B cell (primary cell): ENCODE measurements at regions not wholly inside any gene's neighbourhood (a gene's known extent, or its start where the extent isn't known, plus 50 kb on each side); places are given as distances from the start of the nearest gene placed in this dataset.

Experiments
- ATAC-seq: fragments of 200-7000 bp; cut with Tn5 transposase; one replicate; pipeline ENCODE4 v1.10.0; 2021; ENCODE audit warnings: low read depth, mild to moderate bottlenecking, moderate number of reproducible peaks, moderate library complexity
- CTCF ChIA-PET: fragments of 350-600 bp; sonication (Branson Sonifier 250); formaldehyde crosslinking; loops from one replicate; lab custom pipeline; 2021; ENCODE audit warnings: antibody characterized with exemption, inconsistent platforms; lab: Charles Lee
- POLR2A ChIA-PET: fragments of 350-600 bp; sonication (Branson Sonifier 250); formaldehyde crosslinking; loops from one replicate; lab custom pipeline; 2021; ENCODE audit warnings: antibody characterized with exemption; lab: Charles Lee
- DNase-seq: peaks from one replicate; pipeline ENCODE4 v3.0.0; 2013
- H2AFZ ChIP-seq: 2 replicates; pipeline ENCODE4 v1.6.1; 2012; ENCODE audit warnings: mild to moderate bottlenecking, low read depth, low read length; ENCODE audit not compliant: insufficient read depth, poor library complexity, severe bottlenecking
- H3K27ac ChIP-seq, 2 donors: 1 replicate in 1 of 2; 2 replicates in 1 of 2; pipeline ENCODE4 v1.5.1; 2012 to 2013; ENCODE audit warnings: low read length in 2 of 2, mild to moderate bottlenecking in 2 of 2, moderate library complexity in 1 of 2
- H3K27me3 ChIP-seq, 4 experiments: fragments of 200-600 bp in 1 of 4; sonication (generic) in 1 of 4; replicated peaks in 1 of 4; 1 replicate in 2 of 4; 2 replicates in 2 of 4; pipeline versions ENCODE4 v1.6.1 to v1.7.0; 2013 to 2016; ENCODE audit warnings: low read length in 3 of 4, mild to moderate bottlenecking in 2 of 4, mixed read lengths in 1 of 4, moderate library complexity in 1 of 4; ENCODE audit not compliant: insufficient read depth in 4 of 4, control insufficient read depth in 3 of 4; ENCODE audit errors: control extremely low read depth in 1 of 4
- H3K36me3 ChIP-seq, 2 experiments: replicated peaks in 1 of 2; 1 replicate in 1 of 2; 2 replicates in 1 of 2; pipeline versions ENCODE4 v1.6.1 to v1.7.1; 2013; ENCODE audit warnings: low read length in 1 of 2; ENCODE audit not compliant: insufficient read depth in 2 of 2, control insufficient read depth in 1 of 2; ENCODE audit errors: control extremely low read depth in 1 of 2, extremely low read depth in 1 of 2
- H3K4me1 ChIP-seq, 2 donors: fragments of 200-600 bp in 1 of 2; sonication (generic) in 1 of 2; 1 replicate in 1 of 2; 2 replicates in 1 of 2; pipeline versions ENCODE4 v1.5.1 to v1.6.1; 2013 to 2017; ENCODE audit warnings: low read length in 2 of 2; ENCODE audit not compliant: control insufficient read depth in 2 of 2, insufficient read depth in 2 of 2
- H3K4me2 ChIP-seq: replicated peaks from 2 replicates; pipeline ENCODE3; 2012; ENCODE audit warnings: mild to moderate bottlenecking, low read depth, low read length; ENCODE audit not compliant: poor library complexity, severe bottlenecking
- H3K4me3 ChIP-seq, 5 experiments: fragments of 200-600 bp in 1 of 5; sonication (generic) in 1 of 5; 1 replicate in 3 of 5; 2 replicates in 2 of 5; pipeline versions ENCODE4 v1.5.1 to v1.7.0; 2011 to 2016; ENCODE audit warnings: low read length in 4 of 5, mild to moderate bottlenecking in 4 of 5, low read depth in 2 of 5, control low read depth in 1 of 5, moderate library complexity in 1 of 5; ENCODE audit not compliant: insufficient read depth in 1 of 5; ENCODE audit errors: control extremely low read depth in 1 of 5, extremely low read depth in 1 of 5
- H3K79me2 ChIP-seq: fragments of 200-600 bp; sonication (generic); one replicate; pipeline ENCODE4 v1.6.0; 2016; ENCODE audit warnings: low read length; ENCODE audit not compliant: control insufficient read depth, insufficient read depth
- H3K9ac ChIP-seq: fragments of 200-600 bp; sonication (generic); 2 replicates; pipeline ENCODE4 v1.6.1; 2017; ENCODE audit warnings: mild to moderate bottlenecking, low read length, moderate library complexity
- H3K9me3 ChIP-seq, 3 donors: one replicate each; pipeline versions ENCODE4 v1.6.1 to v1.7.1; 2013; ENCODE audit warnings: low read length in 2 of 3; ENCODE audit not compliant: control insufficient read depth in 2 of 3, insufficient read depth in 1 of 3; ENCODE audit errors: control extremely low read depth in 1 of 3
- H4K20me1 ChIP-seq: 2 replicates; pipeline ENCODE4 v1.6.0; 2012; ENCODE audit warnings: mild to moderate bottlenecking, low read length; ENCODE audit not compliant: insufficient read depth, control insufficient read depth, poor library complexity, severe bottlenecking
- H3K27ac Mint-ChIP-seq: one replicate; pipeline ENCODE4 v1.8.0; 2021; ENCODE audit warnings: mixed read lengths
- H3K27me3 Mint-ChIP-seq: one replicate; pipeline ENCODE4 v1.8.0; 2021; ENCODE audit warnings: mixed read lengths
- H3K4me1 Mint-ChIP-seq: one replicate; pipeline ENCODE4 v1.8.0; 2021; ENCODE audit warnings: mixed read lengths
- H3K4me3 Mint-ChIP-seq: one replicate; pipeline ENCODE4 v1.8.0; 2021; ENCODE audit warnings: mixed read lengths
- H3K9me3 Mint-ChIP-seq: one replicate; pipeline ENCODE4 v1.8.0; 2022; ENCODE audit warnings: mixed read lengths; ENCODE audit not compliant: insufficient read depth
- EZH2 ChIP-seq: IDR thresholded peaks from 2 replicates; pipeline ENCODE4 v1.6.1; 2012; ENCODE audit warnings: borderline replicate concordance, low read depth, mild to moderate bottlenecking, moderate library complexity, low read length; ENCODE audit not compliant: insufficient read depth, poor library complexity, severe bottlenecking
- WGBS: methylation state at CpG from one replicate; pipeline ENCODE4 v1.1.5; 2013; ENCODE audit warnings: missing lambda C conversion rate; ENCODE audit not compliant: insufficient coverage; 5-methylcytosine and 5-hydroxymethylcytosine counted together
- intact Hi-C: fragments of 100-400 bp; cut with micrococcal nuclease; formaldehyde crosslinking; loops from one replicate; pipeline ENCODE4 v1.10.0; 2022
- TF ChIP-seq, protein P1 (sequence below): fragments of 200-600 bp; IDR thresholded peaks from one replicate; pipeline ENCODE4 v1.8.0; 2022; ENCODE audit warnings: antibody characterized with exemption, mild to moderate bottlenecking

DNA sequence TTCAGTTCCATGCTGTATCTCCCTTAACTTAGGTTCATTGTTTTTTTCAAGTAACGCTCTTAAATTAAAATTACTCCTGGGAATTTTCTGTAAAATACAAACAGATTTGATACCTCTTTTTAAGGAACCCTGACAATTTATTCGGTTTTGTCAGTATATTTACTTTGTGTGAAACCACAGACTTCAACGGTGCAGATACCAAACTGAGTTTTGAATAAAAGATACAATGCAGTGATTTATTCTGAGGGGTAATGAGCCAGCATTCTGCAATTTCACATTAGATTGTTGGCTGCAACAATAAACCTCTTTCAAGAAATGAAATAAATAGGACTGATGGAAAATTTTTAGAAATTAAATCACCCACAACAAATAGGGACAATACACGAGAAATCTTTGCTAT, 308.6 kb upstream of the EDIL3 start:
- H3K4me2 ChIP-seq = no peak overlapping the region
- no peak overlapping the region for H3K9ac ChIP-seq
- no peak for ATAC-seq
- H2AFZ ChIP-seq = no peak overlapping the region
- Mint-ChIP-seq H3K9me3 (peaks cover 5% of the 10 kb centered on the region), H3K4me3 (no peak overlapping the region), H3K27me3 (no peaks in the 10 kb centered on the region), H3K4me1 (no peaks in the 10 kb centered on the region), H3K27ac (no peak overlapping the region)
- no peak for TF ChIP-seq EZH2
- TF ChIP-seq, protein P1, sequence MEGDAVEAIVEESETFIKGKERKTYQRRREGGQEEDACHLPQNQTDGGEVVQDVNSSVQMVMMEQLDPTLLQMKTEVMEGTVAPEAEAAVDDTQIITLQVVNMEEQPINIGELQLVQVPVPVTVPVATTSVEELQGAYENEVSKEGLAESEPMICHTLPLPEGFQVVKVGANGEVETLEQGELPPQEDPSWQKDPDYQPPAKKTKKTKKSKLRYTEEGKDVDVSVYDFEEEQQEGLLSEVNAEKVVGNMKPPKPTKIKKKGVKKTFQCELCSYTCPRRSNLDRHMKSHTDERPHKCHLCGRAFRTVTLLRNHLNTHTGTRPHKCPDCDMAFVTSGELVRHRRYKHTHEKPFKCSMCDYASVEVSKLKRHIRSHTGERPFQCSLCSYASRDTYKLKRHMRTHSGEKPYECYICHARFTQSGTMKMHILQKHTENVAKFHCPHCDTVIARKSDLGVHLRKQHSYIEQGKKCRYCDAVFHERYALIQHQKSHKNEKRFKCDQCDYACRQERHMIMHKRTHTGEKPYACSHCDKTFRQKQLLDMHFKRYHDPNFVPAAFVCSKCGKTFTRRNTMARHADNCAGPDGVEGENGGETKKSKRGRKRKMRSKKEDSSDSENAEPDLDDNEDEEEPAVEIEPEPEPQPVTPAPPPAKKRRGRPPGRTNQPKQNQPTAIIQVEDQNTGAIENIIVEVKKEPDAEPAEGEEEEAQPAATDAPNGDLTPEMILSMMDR = no peak
- H3K79me2 ChIP-seq = no peaks in the 10 kb centered on the region
- CTCF ChIA-PET = no interaction called here
- WGBS = no CpG with 5 or more reads among the region's 4 CpGs
- H3K4me1 ChIP-seq = no peaks in the 10 kb centered on the region
- no peaks in the 10 kb centered on the region for H3K36me3 ChIP-seq
- POLR2A ChIA-PET = no interaction called here
- peaks cover 0 to 13% (median 0%) of the 10 kb centered on the region in 3 donors for H3K9me3 ChIP-seq
- no peak for DNase-seq
- no peaks in the 10 kb centered on the region for H4K20me1 ChIP-seq
- intact Hi-C loops = no loop called here
- no peak overlapping the region for H3K4me3 ChIP-seq
- no peak overlapping the region for H3K27ac ChIP-seq
- H3K27me3 ChIP-seq = no peaks in the 10 kb centered on the region

DNA sequence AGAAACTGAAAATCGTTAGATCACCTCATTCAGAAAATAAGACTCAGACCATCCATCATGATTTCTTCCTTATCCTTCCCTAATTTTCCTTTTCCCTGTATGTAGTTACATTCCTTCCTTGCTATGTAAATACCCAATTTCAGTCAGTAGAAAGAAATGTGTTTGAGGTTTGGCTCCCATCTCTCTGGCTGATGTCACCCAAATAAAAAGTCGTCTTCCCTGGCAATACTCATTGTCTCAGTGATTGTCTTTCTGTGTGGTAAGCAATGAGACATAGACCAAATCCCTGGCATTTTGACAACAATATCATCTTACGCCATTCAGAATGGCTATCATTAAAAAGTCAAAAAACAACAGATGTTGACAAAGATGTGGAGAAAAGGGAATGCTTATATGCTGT, 303.9 kb upstream of the EDIL3 start:
- Histone ChIP-seq H3K36me3 (no peaks in the 10 kb centered on the region), H3K79me2 (no peaks in the 10 kb centered on the region), H2AFZ (no peak overlapping the region), H3K4me2 (no peak overlapping the region), H4K20me1 (no peaks in the 10 kb centered on the region), H3K4me3 (no peak overlapping the region), H3K27me3 (no peaks in the 10 kb centered on the region), H3K4me1 (no peaks in the 10 kb centered on the region), H3K9ac (no peak overlapping the region), H3K9me3 (no peaks in the 10 kb centered on the region), H3K27ac (no peak overlapping the region)
- Mint-ChIP-seq H3K9me3 (peaks cover 4% of the 10 kb centered on the region), H3K4me1 (no peaks in the 10 kb centered on the region), H3K4me3 (no peak overlapping the region), H3K27me3 (no peaks in the 10 kb centered on the region), H3K27ac (no peak overlapping the region)
- TF ChIP-seq EZH2 = no peak
- TF ChIP-seq, protein P1 = no peak
- ATAC-seq = no peak
- intact Hi-C loops = no loop called here
- ChIA-PET POLR2A (no interaction called here), CTCF (no interaction called here)
- WGBS = no CpG with 5 or more reads among the region's 3 CpGs
- DNase-seq = no peak
